NCI-H748 (cell line): ENCODE measurements at regions not wholly inside any gene's neighbourhood (a gene's known extent, or its start where the extent isn't known, plus 50 kb on each side); places are given as distances from the start of the nearest gene placed in this dataset.

Experiments used
- DNase-seq: peaks from one replicate; lab custom pipeline; 2025; ENCODE audit not compliant: unreplicated experiment; lab: John Stamatoyannopoulos, UW

- DNase-seq: no peak
These were observed 170.6 kb downstream of the METTL4 start for GRCh38 chr18:2400701-2401196.

GRCh38 chr18:2402084-2402483, 169.2 kb downstream of the METTL4 start:
- no peak for DNase-seq

GRCh38 chr18:2406544-2406943, 164.8 kb downstream of the METTL4 start:
- no peak for DNase-seq

- DNase-seq: no peak
These were observed 163.3 kb downstream of the METTL4 start for GRCh38 chr18:2407961-2408360.

GRCh38 chr18:2409906-2410305, 161.4 kb downstream of the METTL4 start:
- peak; percentile 11 for DNase-seq

GRCh38 chr18:2410688-2411087, 160.6 kb downstream of the METTL4 start:
- peak; percentile 16 for DNase-seq

GRCh38 chr18:2411381-2411960, 159.8 kb downstream of the METTL4 start:
- no peak for DNase-seq

- no peak for DNase-seq
These were observed 159.0 kb downstream of the METTL4 start for GRCh38 chr18:2412281-2412680.

- DNase-seq: no peak
These were observed 158.1 kb downstream of the METTL4 start for GRCh38 chr18:2412996-2413751.

GRCh38 chr18:2414235-2414634, 157.1 kb downstream of the METTL4 start:
- DNase-seq: no peak

GRCh38 chr18:2415656-2416055, 155.6 kb downstream of the METTL4 start:
- DNase-seq: no peak

- no peak for DNase-seq
These were observed 153.3 kb downstream of the METTL4 start for GRCh38 chr18:2417861-2418610.

- DNase-seq: no peak
These were observed 150.9 kb downstream of the METTL4 start for GRCh38 chr18:2420367-2420766.

GRCh38 chr18:2423761-2424160, 147.5 kb downstream of the METTL4 start:
- no peak for DNase-seq

GRCh38 chr18:2424420-2424819, 146.9 kb downstream of the METTL4 start:
- DNase-seq: no peak

- DNase-seq: no peak
These were observed 145.6 kb downstream of the METTL4 start for GRCh38 chr18:2425426-2426317.

- DNase-seq: no peak
These were observed 141.1 kb downstream of the METTL4 start for GRCh38 chr18:2430191-2430590.

- no peak for DNase-seq
These were observed 139.5 kb downstream of the METTL4 start for GRCh38 chr18:2431806-2432205.

GRCh38 chr18:2433366-2433765, 137.9 kb downstream of the METTL4 start:
- DNase-seq: no peak

GRCh38 chr18:2441544-2441943, 129.8 kb downstream of the METTL4 start:
- DNase-seq: no peak

- no peak for DNase-seq
These were observed 129.3 kb downstream of the METTL4 start for GRCh38 chr18:2442006-2442405.
